ENCODE measurements at regions not wholly inside any gene's neighbourhood (a gene's known extent, or its start where the extent isn't known, plus 50 kb on each side); places are given as distances from the start of the nearest gene placed in this dataset.
"Not testable (repeated sequence)": the region's sequence is repeated elsewhere in the genome, so short reads cannot be mapped to it uniquely, and the experiment has no call there.

DNA sequence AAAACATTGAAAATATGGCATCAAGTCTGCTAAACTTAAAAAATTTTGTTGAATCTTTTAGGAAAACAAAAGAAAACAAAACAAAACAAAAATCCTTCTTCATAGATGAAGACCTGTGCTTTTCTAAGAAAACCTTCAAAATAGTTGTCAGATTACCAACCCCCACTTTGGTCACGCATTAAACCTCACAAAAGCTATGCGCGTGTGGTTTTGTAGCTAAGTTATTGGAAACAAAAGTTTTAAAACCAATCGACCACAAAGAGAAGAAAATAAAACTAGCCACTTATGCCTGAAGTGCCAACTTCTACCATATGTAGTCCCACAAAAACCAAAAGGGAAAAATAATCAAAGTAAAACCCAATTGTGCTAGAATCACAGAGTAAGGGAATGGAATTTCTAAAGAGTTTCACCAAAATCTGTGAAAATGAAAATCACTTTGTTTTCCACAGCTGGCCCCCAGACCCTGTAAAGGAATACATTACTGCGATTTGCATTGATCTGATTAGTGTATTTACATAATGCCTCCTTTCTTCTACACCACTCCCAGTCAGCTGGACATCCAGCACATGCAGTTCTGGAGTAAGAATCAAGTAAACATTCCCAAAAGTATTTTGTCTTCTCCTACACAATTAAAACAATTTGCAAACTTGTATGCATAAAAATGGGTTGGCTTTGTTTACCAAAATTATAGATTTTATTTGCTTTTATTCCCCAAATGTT lies 330.1 kb upstream of the DKK2 start:
- H3K4me3 ChIP-seq, result no peak overlapping the region
- ATAC-seq (no peak), DNase-seq (no peak)
- no peak for TF ChIP-seq POLR2A (IDR thresholded peaks at IDR 0.05)
- no peak for TF ChIP-seq CTCF (IDR thresholded peaks at IDR 0.05 in 4 of 5, conservative IDR thresholded peaks at IDR 0.05 in 1 of 5)
- H3K36me3 ChIP-seq, result no peaks in the 10 kb centered on the region
- H3K4me1 ChIP-seq, result no peaks in the 10 kb centered on the region
- H3K27ac ChIP-seq, result no peak overlapping the region
- in situ Hi-C loops (cut with MboI; ENCODE audit: low sequenced_read_pairs in 4 of 4) (no loop called here), intact Hi-C loops (cut with DNase I; ENCODE audit: low total_unique reads) (no loop called here)
- no peaks in the 10 kb centered on the region for H3K9me3 ChIP-seq
- no peaks in the 10 kb centered on the region for H3K27me3 ChIP-seq

- ATAC-seq (no peak), DNase-seq (no peak)
- H3K9me3 ChIP-seq, result no peaks in the 10 kb centered on the region
- no peaks in the 10 kb centered on the region for H3K4me1 ChIP-seq
- H3K27me3 ChIP-seq, result no peaks in the 10 kb centered on the region
- in situ Hi-C loops (cut with MboI; ENCODE audit: low sequenced_read_pairs in 4 of 4), result no loop called here
- H3K4me3 ChIP-seq, result no peak overlapping the region
- H3K36me3 ChIP-seq, result no peaks in the 10 kb centered on the region
- TF ChIP-seq POLR2A (IDR thresholded peaks at IDR 0.05) (no peak), CTCF (IDR thresholded peaks at IDR 0.05 in 4 of 5, conservative IDR thresholded peaks at IDR 0.05 in 1 of 5) (no peak)
- intact Hi-C loops (cut with DNase I; ENCODE audit: low total_unique reads), result no loop called here
- H3K27ac ChIP-seq, result no peak overlapping the region
These were observed 327.0 kb upstream of the DKK2 start for GRCh38 chr4:107363125-107363524.

GRCh38 chr4:107359208-107359607 lies 323.1 kb upstream of the DKK2 start:
- intact Hi-C loops (cut with DNase I; ENCODE audit: low total_unique reads) (no loop called here), in situ Hi-C loops (cut with MboI; ENCODE audit: low sequenced_read_pairs in 4 of 4) (no loop called here)
- TF ChIP-seq CTCF (IDR thresholded peaks at IDR 0.05 in 4 of 5, conservative IDR thresholded peaks at IDR 0.05 in 1 of 5) (no peak), POLR2A (IDR thresholded peaks at IDR 0.05) (no peak)

GRCh38 chr4:107354304-107354703 lies 318.2 kb upstream of the DKK2 start:
- intact Hi-C loops (cut with DNase I; ENCODE audit: low total_unique reads); H3K27ac ChIP-seq; H3K4me1 ChIP-seq; H3K27me3 ChIP-seq; H3K36me3 ChIP-seq; H3K9me3 ChIP-seq; H3K4me3 ChIP-seq; in situ Hi-C loops (cut with MboI; ENCODE audit: low sequenced_read_pairs in 4 of 4); ATAC-seq; DNase-seq: not testable (repeated sequence)

More at GRCh38 chr4:107359208-107359607, 323.1 kb upstream of the DKK2 start:
- ATAC-seq (no peak), DNase-seq (no peak)
- H3K4me3 ChIP-seq, result no peak overlapping the region
- H3K4me1 ChIP-seq, result no peaks in the 10 kb centered on the region
- no peaks in the 10 kb centered on the region for H3K36me3 ChIP-seq
- no peaks in the 10 kb centered on the region for H3K9me3 ChIP-seq
- no peaks in the 10 kb centered on the region for H3K27me3 ChIP-seq
- H3K27ac ChIP-seq, result no peak overlapping the region

GRCh38 chr4:107351196-107351595 lies 315.1 kb upstream of the DKK2 start:
- Histone ChIP-seq H3K9me3 (no peaks in the 10 kb centered on the region), H3K4me3 (no peak overlapping the region), H3K4me1 (no peaks in the 10 kb centered on the region), H3K27ac (no peak overlapping the region), H3K27me3 (no peaks in the 10 kb centered on the region), H3K36me3 (no peaks in the 10 kb centered on the region)
- no peak for DNase-seq
- in situ Hi-C loops (cut with MboI; ENCODE audit: low sequenced_read_pairs in 4 of 4), result no loop called here
- TF ChIP-seq CTCF (IDR thresholded peaks at IDR 0.05 in 4 of 5, conservative IDR thresholded peaks at IDR 0.05 in 1 of 5) (no peak), POLR2A (IDR thresholded peaks at IDR 0.05) (no peak)
- no peak for ATAC-seq
- intact Hi-C loops (cut with DNase I; ENCODE audit: low total_unique reads), result no loop called here

All from gastrocnemius medialis (tissue), 4 donors.